H54 (cell line): ENCODE measurements at regions not wholly inside any gene's neighbourhood (a gene's known extent, or its start where the extent isn't known, plus 50 kb on each side); places are given as distances from the start of the nearest gene placed in this dataset.

Experiments
- DNase-seq: peaks from one replicate; pipeline ENCODE4 v3.0.0; 2011; ENCODE audit warnings: low spot score, mixed read lengths; ENCODE audit not compliant: insufficient read length
- FAIRE-seq: peaks from 3 replicates; lab custom pipeline; 2011; peaks lifted over from hg19 to GRCh38; lab: Jason Lieb, UNC
- POLR2A ChIP-seq: IDR thresholded peaks from 2 replicates; pipeline ENCODE4 v1.6.1; 2011; ENCODE audit warnings: low read depth, mild to moderate bottlenecking, low read length

- no peak for DNase-seq
- TF ChIP-seq POLR2A: no peak
- no peak for FAIRE-seq
These were observed 62.3 kb upstream of the DAPL1 start for GRCh38 chr2:158732573-158733429.

- no peak for DNase-seq
- no peak for FAIRE-seq
- TF ChIP-seq POLR2A: no peak
These were observed 61.7 kb upstream of the DAPL1 start for GRCh38 chr2:158733430-158733755.

GRCh38 chr2:158734442-158734841 lies 60.7 kb upstream of the DAPL1 start:
- FAIRE-seq (no peak), DNase-seq (no peak)

DNA sequence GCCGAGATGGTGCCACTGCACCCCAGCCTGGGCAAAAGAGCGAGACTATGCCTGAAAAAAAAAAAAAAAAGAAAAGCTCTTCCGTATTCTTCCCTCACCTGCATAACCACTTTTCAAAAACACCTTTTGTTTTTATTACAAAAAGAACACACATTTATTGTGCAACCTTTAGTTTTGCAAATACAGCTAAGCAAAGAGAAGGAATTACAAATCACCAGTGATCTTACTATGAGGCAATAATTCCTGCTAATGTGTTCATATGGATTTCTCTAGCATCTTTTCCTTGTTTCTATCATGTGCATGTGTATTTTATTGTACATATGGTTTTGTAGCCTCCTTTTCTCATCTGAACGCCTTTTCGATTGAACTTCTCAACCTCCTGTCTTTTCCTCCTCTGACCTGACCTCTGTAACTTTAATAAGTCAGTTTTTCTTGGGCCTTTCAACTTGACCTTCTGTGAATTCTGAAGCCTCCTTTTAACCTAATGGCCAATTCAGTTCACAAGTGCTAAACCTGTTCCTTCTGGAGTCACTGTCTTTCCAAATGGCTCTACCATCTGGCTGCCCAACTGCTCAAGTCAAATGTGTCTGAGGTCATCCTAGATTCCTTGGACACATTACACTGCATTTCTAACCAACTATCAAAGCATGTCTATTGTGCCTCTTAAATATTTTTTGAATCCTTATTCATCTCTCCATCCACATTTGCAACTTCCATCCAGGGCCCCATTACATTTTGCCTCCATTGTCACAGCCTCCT lies 59.1 kb upstream of the DAPL1 start:
- FAIRE-seq (no peak), DNase-seq (no peak)

More at GRCh38 chr2:158734442-158734841, 60.7 kb upstream of the DAPL1 start:
- TF ChIP-seq POLR2A: no peak

GRCh38 chr2:158738363-158738762 lies 56.8 kb upstream of the DAPL1 start:
- DNase-seq (no peak), FAIRE-seq (no peak)
- no peak for TF ChIP-seq POLR2A

More for the DNA sequence above, 59.1 kb upstream of the DAPL1 start:
- no peak for TF ChIP-seq POLR2A

DNA sequence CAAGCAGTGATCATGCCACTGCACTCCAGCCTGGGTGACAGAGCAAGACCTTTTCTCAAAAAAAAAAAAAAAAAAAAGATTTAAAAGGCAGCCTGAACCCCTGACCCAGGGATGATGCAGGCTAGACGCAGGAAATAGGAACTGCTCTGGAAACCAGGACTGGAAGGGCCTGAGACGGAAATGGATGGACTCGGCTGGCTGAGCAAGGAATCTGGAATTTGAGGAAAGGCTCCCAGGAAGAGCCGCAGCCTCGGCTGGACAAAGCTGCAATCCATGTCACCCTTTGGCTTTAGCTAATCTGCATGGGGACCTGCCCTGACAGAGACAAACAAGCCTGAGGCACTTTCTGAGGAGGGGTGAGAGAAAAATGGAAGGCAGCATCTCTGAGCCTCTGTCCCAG lies 55.0 kb upstream of the DAPL1 start:
- FAIRE-seq (no peak), DNase-seq (no peak)
- TF ChIP-seq POLR2A: no peak

GRCh38 chr2:158740621-158741020 lies 54.5 kb upstream of the DAPL1 start:
- FAIRE-seq (no peak), DNase-seq (no peak)
- no peak for TF ChIP-seq POLR2A

- FAIRE-seq (no peak), DNase-seq (no peak)
- TF ChIP-seq POLR2A: no peak
These were observed 53.5 kb upstream of the DAPL1 start for GRCh38 chr2:158741625-158742024.

DNA sequence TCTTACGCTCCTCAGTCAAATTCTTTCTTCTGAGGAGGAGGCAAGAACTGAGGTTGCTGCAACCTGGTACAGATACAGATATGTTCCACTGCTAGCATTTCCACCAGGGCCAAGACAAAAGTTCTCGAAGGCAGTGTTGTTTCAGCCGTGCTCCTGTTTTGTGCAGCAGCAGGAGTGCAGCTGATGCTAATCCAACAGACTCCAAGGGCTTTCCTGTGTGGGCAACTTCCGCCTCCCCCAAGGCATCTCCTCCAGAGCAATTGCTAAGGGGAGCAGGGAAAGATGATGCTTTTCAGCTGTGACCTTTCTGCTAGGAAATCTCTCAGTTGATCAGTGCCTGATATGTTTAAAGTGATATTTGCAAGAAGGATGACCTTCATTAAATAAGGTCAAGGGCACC lies 52.6 kb upstream of the DAPL1 start:
- FAIRE-seq (no peak), DNase-seq (no peak)
- TF ChIP-seq POLR2A: no peak

- FAIRE-seq (no peak), DNase-seq (no peak)
- TF ChIP-seq POLR2A: no peak
These were observed 51.7 kb upstream of the DAPL1 start for GRCh38 chr2:158743466-158743865.

GRCh38 chr2:158743879-158744278 lies 51.2 kb upstream of the DAPL1 start:
- TF ChIP-seq POLR2A: no peak
- FAIRE-seq: no peak
- DNase-seq: no peak

- DNase-seq: no peak
- FAIRE-seq: peak; percentile 15
- TF ChIP-seq POLR2A: no peak
These were observed 49.9 kb upstream of the DAPL1 start for GRCh38 chr2:158745067-158745865.
